Activated naive CD8-positive, alpha-beta T cell (primary cell): ENCODE measurements at regions not wholly inside any gene's neighbourhood (a gene's known extent, or its start where the extent isn't known, plus 50 kb on each side); places are given as distances from the start of the nearest gene placed in this dataset.

Experiments
- H3K27ac Mint-ChIP-seq: one replicate; pipeline ENCODE4 v1.8.0; 2021; ENCODE audit warnings: mixed read lengths
- H3K27me3 Mint-ChIP-seq: one replicate; pipeline ENCODE4 v1.8.0; 2021; ENCODE audit warnings: mixed read lengths
- H3K36me3 Mint-ChIP-seq: one replicate; pipeline ENCODE4 v1.8.0; 2021; ENCODE audit warnings: mixed read lengths
- H3K4me1 Mint-ChIP-seq: one replicate; pipeline ENCODE4 v1.8.0; 2021; ENCODE audit warnings: low read depth, mixed read lengths
- H3K4me3 Mint-ChIP-seq: one replicate; pipeline ENCODE4 v1.8.0; 2021; ENCODE audit warnings: mild to moderate bottlenecking, mixed read lengths
- H3K9me3 Mint-ChIP-seq: one replicate; pipeline ENCODE4 v1.8.0; 2021; ENCODE audit warnings: low read depth, mixed read lengths

GRCh38 chr1:209387969-209388329, 195.6 kb upstream of the CAMK1G start:
- H3K9me3 Mint-ChIP-seq = no peaks in the 10 kb centered on the region
- H3K4me3 Mint-ChIP-seq = no peak overlapping the region
- no peaks in the 10 kb centered on the region for H3K36me3 Mint-ChIP-seq
- H3K27me3 Mint-ChIP-seq = no peaks in the 10 kb centered on the region
- no peak overlapping the region for H3K27ac Mint-ChIP-seq
- H3K4me1 Mint-ChIP-seq = no peaks in the 10 kb centered on the region

- Mint-ChIP-seq H3K27me3 (peaks cover 3% of the 10 kb centered on the region), H3K4me1 (no peaks in the 10 kb centered on the region), H3K4me3 (no peak overlapping the region), H3K27ac (no peak overlapping the region), H3K36me3 (no peaks in the 10 kb centered on the region), H3K9me3 (no peaks in the 10 kb centered on the region)
Measured at GRCh38 chr1:209388358-209388757, 195.2 kb upstream of the CAMK1G start.

GRCh38 chr1:209389258-209389657, 194.3 kb upstream of the CAMK1G start:
- Mint-ChIP-seq H3K4me1 (no peaks in the 10 kb centered on the region), H3K4me3 (no peak overlapping the region), H3K9me3 (no peaks in the 10 kb centered on the region), H3K36me3 (no peaks in the 10 kb centered on the region), H3K27me3 (peaks cover 7% of the 10 kb centered on the region), H3K27ac (no peak overlapping the region)

- no peaks in the 10 kb centered on the region for H3K4me1 Mint-ChIP-seq
- no peak overlapping the region for H3K27ac Mint-ChIP-seq
- H3K36me3 Mint-ChIP-seq = no peaks in the 10 kb centered on the region
- H3K4me3 Mint-ChIP-seq = no peak overlapping the region
- H3K9me3 Mint-ChIP-seq = no peaks in the 10 kb centered on the region
- H3K27me3 Mint-ChIP-seq = peaks cover 7% of the 10 kb centered on the region
Measured at GRCh38 chr1:209389975-209390374, 193.5 kb upstream of the CAMK1G start.

- Mint-ChIP-seq H3K36me3 (no peaks in the 10 kb centered on the region), H3K27me3 (peaks cover 14% of the 10 kb centered on the region), H3K27ac (no peak overlapping the region), H3K9me3 (no peaks in the 10 kb centered on the region), H3K4me1 (no peaks in the 10 kb centered on the region), H3K4me3 (no peak overlapping the region)
Measured at GRCh38 chr1:209390764-209391163, 192.8 kb upstream of the CAMK1G start.

- H3K36me3 Mint-ChIP-seq = no peaks in the 10 kb centered on the region
- H3K9me3 Mint-ChIP-seq = no peaks in the 10 kb centered on the region
- H3K27ac Mint-ChIP-seq = no peak overlapping the region
- H3K4me3 Mint-ChIP-seq = no peak overlapping the region
- H3K27me3 Mint-ChIP-seq = peaks cover 17% of the 10 kb centered on the region
- H3K4me1 Mint-ChIP-seq = no peaks in the 10 kb centered on the region
Measured at GRCh38 chr1:209391792-209392191, 191.7 kb upstream of the CAMK1G start.

GRCh38 chr1:209395169-209395568, 188.3 kb upstream of the CAMK1G start:
- Mint-ChIP-seq H3K27ac (no peak overlapping the region), H3K9me3 (no peaks in the 10 kb centered on the region), H3K4me3 (no peak overlapping the region), H3K27me3 (peaks cover 17% of the 10 kb centered on the region), H3K36me3 (no peaks in the 10 kb centered on the region), H3K4me1 (no peaks in the 10 kb centered on the region)

- no peaks in the 10 kb centered on the region for H3K9me3 Mint-ChIP-seq
- H3K27me3 Mint-ChIP-seq = peaks cover 17% of the 10 kb centered on the region
- no peak overlapping the region for H3K27ac Mint-ChIP-seq
- no peaks in the 10 kb centered on the region for H3K36me3 Mint-ChIP-seq
- H3K4me3 Mint-ChIP-seq = no peak overlapping the region
- H3K4me1 Mint-ChIP-seq = no peaks in the 10 kb centered on the region
Measured at GRCh38 chr1:209397371-209397770, 186.1 kb upstream of the CAMK1G start.

- Mint-ChIP-seq H3K4me3 (no peak overlapping the region), H3K4me1 (no peaks in the 10 kb centered on the region), H3K9me3 (no peaks in the 10 kb centered on the region), H3K27me3 (peaks cover 17% of the 10 kb centered on the region), H3K27ac (no peak overlapping the region), H3K36me3 (no peaks in the 10 kb centered on the region)
Measured at GRCh38 chr1:209397910-209398309, 185.6 kb upstream of the CAMK1G start.

GRCh38 chr1:209398313-209398991, 185.1 kb upstream of the CAMK1G start:
- Mint-ChIP-seq H3K4me1 (no peaks in the 10 kb centered on the region), H3K27ac (no peak overlapping the region), H3K9me3 (no peaks in the 10 kb centered on the region), H3K4me3 (no peak overlapping the region), H3K27me3 (peaks cover 15% of the 10 kb centered on the region), H3K36me3 (no peaks in the 10 kb centered on the region)

- H3K27me3 Mint-ChIP-seq = peaks cover 10% of the 10 kb centered on the region
- no peak overlapping the region for H3K4me3 Mint-ChIP-seq
- no peak overlapping the region for H3K27ac Mint-ChIP-seq
- H3K4me1 Mint-ChIP-seq = no peaks in the 10 kb centered on the region
- no peaks in the 10 kb centered on the region for H3K36me3 Mint-ChIP-seq
- H3K9me3 Mint-ChIP-seq = no peaks in the 10 kb centered on the region
Measured at GRCh38 chr1:209399800-209400199, 183.7 kb upstream of the CAMK1G start.

GRCh38 chr1:209400351-209401220, 182.9 kb upstream of the CAMK1G start:
- Mint-ChIP-seq H3K4me3 (no peak overlapping the region), H3K4me1 (no peaks in the 10 kb centered on the region), H3K9me3 (no peaks in the 10 kb centered on the region), H3K36me3 (no peaks in the 10 kb centered on the region), H3K27me3 (peaks cover 5% of the 10 kb centered on the region), H3K27ac (no peak overlapping the region)

GRCh38 chr1:209402697-209403096, 180.8 kb upstream of the CAMK1G start:
- Mint-ChIP-seq H3K4me3 (no peak overlapping the region), H3K27me3 (peaks cover 2% of the 10 kb centered on the region), H3K27ac (no peak overlapping the region), H3K4me1 (no peaks in the 10 kb centered on the region), H3K9me3 (peaks cover 2% of the 10 kb centered on the region), H3K36me3 (no peaks in the 10 kb centered on the region)

- Mint-ChIP-seq H3K4me3 (no peak overlapping the region), H3K36me3 (no peaks in the 10 kb centered on the region), H3K4me1 (no peaks in the 10 kb centered on the region), H3K9me3 (peaks cover 4% of the 10 kb centered on the region), H3K27me3 (peaks cover 9% of the 10 kb centered on the region), H3K27ac (no peak overlapping the region)
Measured at GRCh38 chr1:209403921-209404320, 179.6 kb upstream of the CAMK1G start.

- H3K9me3 Mint-ChIP-seq = peaks cover 4% of the 10 kb centered on the region
- H3K36me3 Mint-ChIP-seq = no peaks in the 10 kb centered on the region
- H3K4me1 Mint-ChIP-seq = no peaks in the 10 kb centered on the region
- H3K27ac Mint-ChIP-seq = no peak overlapping the region
- peaks cover 10% of the 10 kb centered on the region for H3K27me3 Mint-ChIP-seq
- H3K4me3 Mint-ChIP-seq = no peak overlapping the region
Measured at GRCh38 chr1:209404577-209404976, 178.9 kb upstream of the CAMK1G start.
